Left lung (tissue), 4 donors: ENCODE measurements at regions not wholly inside any gene's neighbourhood (a gene's known extent, or its start where the extent isn't known, plus 50 kb on each side); places are given as distances from the start of the nearest gene placed in this dataset.

Experiments
- ATAC-seq: fragments of 200-7000 bp; cut with Tn5 transposase; one replicate; pipeline ENCODE4 v1.9.1; 2020; ENCODE audit warnings: moderate library complexity
- DNase-seq, 4 donors: peaks; one replicate each; pipeline ENCODE4 v3.0.0-alpha.2; 2013 to 2020
- H3K27ac ChIP-seq, 2 donors: fragments of 200-600 bp; sonication (generic) in 1 of 2; one replicate each; pipeline versions ENCODE4 v1.5.0 to v1.8.0; 2020 to 2021
- H3K27me3 ChIP-seq, 2 donors: fragments of 200-600 bp; sonication (generic) in 1 of 2; one replicate each; pipeline versions ENCODE4 v1.5.0 to v1.8.0; 2020 to 2021
- H3K36me3 ChIP-seq, 2 donors: fragments of 200-600 bp; sonication (generic) in 1 of 2; one replicate each; pipeline versions ENCODE4 v1.5.0 to v1.8.0; 2020 to 2021
- H3K4me1 ChIP-seq, 2 donors: fragments of 200-600 bp; one replicate each; pipeline ENCODE4 v1.8.0; 2021
- H3K4me3 ChIP-seq, 2 donors: fragments of 200-600 bp; sonication (generic) in 1 of 2; one replicate each; pipeline versions ENCODE4 v1.5.0 to v1.8.0; 2020 to 2021; ENCODE audit warnings: mild to moderate bottlenecking in 1 of 2
- H3K9me3 ChIP-seq, 2 donors: fragments of 200-600 bp; sonication (generic) in 1 of 2; one replicate each; pipeline versions ENCODE4 v1.5.0 to v1.8.0; 2020 to 2021
- CTCF ChIP-seq, 2 donors: fragments of 200-600 bp; sonication (generic) in 1 of 2; IDR thresholded peaks; one replicate each; pipeline versions ENCODE4 v1.5.0 to v1.8.0; 2021; ENCODE audit warnings: antibody characterized with exemption in 2 of 2
- intact Hi-C, 2 donors: fragments of 100-400 bp; cut with DNase I; formaldehyde crosslinking; loops; one replicate each; pipeline versions ENCODE4 v1.11.2 to v1.14.2; 2022
- donor health status: DM: no; HTN: yes; CAD: no.
- donor health status: DM: no; HTN: no; CAD: no.

DNA sequence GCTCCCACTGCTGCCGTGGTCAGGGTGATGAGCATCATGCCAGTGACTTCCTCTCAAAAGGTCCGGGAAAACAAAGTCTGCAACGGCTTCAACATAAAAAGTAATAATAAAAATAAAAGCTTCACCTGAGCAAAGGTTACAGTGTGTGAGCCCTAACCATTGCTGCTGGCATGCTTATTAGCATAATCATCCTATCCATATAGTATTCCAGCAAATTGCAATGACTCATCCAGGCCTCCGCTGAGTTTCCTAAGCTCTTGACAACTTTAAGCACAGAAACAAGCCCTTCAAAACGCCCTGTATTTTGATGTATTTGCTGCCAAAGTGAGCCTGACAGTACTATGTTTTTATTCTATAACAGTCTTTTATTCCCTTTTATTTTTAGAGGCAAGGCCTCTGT lies 100.5 kb downstream of the AASDH start:
- Histone ChIP-seq H3K4me3 (no peak overlapping the region), H3K27ac (no peak overlapping the region), H3K27me3 (no peaks in the 10 kb centered on the region), H3K4me1 (no peaks in the 10 kb centered on the region), H3K36me3 (no peaks in the 10 kb centered on the region), H3K9me3 (no peaks in the 10 kb centered on the region)
- no peak for TF ChIP-seq CTCF (IDR thresholded peaks at IDR 0.05)
- ATAC-seq: no peak
- intact Hi-C loops: no loop called here
- no peak for DNase-seq

GRCh38 chr4:56283375-56283774 lies 103.9 kb downstream of the AASDH start:
- intact Hi-C loops: no loop called here
- no peaks in the 10 kb centered on the region for H3K36me3 ChIP-seq
- no peaks in the 10 kb centered on the region for H3K9me3 ChIP-seq
- no peaks in the 10 kb centered on the region for H3K27me3 ChIP-seq
- H3K4me3 ChIP-seq: no peak overlapping the region
- DNase-seq (no peak), ATAC-seq (no peak)
- no peaks in the 10 kb centered on the region for H3K4me1 ChIP-seq
- H3K27ac ChIP-seq: no peak overlapping the region
- no peak for TF ChIP-seq CTCF (IDR thresholded peaks at IDR 0.05)

- intact Hi-C loops: no loop called here
- Histone ChIP-seq H3K27me3 (no peaks in the 10 kb centered on the region), H3K4me1 (no peaks in the 10 kb centered on the region), H3K4me3 (no peak overlapping the region), H3K9me3 (no peaks in the 10 kb centered on the region), H3K27ac (no peak overlapping the region), H3K36me3 (no peaks in the 10 kb centered on the region)
- TF ChIP-seq CTCF (IDR thresholded peaks at IDR 0.05): no peak
- ATAC-seq: no peak
- DNase-seq: no peak
Observed at GRCh38 chr4:56282004-56282403, 105.3 kb downstream of the AASDH start.

DNA sequence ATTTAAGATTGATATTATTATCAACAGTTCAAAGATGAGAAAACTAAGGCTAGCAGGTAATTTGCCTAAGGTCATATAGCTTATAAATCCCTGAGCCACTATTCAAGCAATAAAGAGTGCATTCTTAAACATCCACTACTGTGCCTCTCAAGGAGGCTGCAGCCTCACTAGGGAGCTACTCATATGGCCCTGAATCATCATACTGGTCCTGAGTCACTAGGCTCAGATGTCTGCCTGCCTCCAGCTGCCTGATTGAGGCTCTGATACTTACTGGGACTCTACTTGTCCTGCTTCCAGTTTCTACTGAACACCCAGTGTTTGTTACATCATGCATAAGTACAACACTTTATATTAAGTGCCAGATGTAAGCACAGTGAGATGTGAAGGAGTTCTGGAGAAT lies 110.7 kb downstream of the AASDH start:
- no peak for ATAC-seq
- intact Hi-C loops: no loop called here
- H3K27ac ChIP-seq: no peak overlapping the region

GRCh38 chr4:56273391-56273790 lies 113.9 kb downstream of the AASDH start:
- Histone ChIP-seq H3K4me3 (no peak overlapping the region), H3K4me1 (no peaks in the 10 kb centered on the region), H3K27ac (no peak overlapping the region), H3K27me3 (no peaks in the 10 kb centered on the region), H3K36me3 (no peaks in the 10 kb centered on the region), H3K9me3 (no peaks in the 10 kb centered on the region)
- TF ChIP-seq CTCF (IDR thresholded peaks at IDR 0.05): no peak
- DNase-seq (no peak), ATAC-seq (no peak)
- intact Hi-C loops: no loop called here

More for the DNA sequence above, 110.7 kb downstream of the AASDH start:
- DNase-seq: no peak
- no peak for TF ChIP-seq CTCF (IDR thresholded peaks at IDR 0.05)
- Histone ChIP-seq H3K4me1 (no peaks in the 10 kb centered on the region), H3K36me3 (no peaks in the 10 kb centered on the region), H3K4me3 (no peak overlapping the region), H3K9me3 (no peaks in the 10 kb centered on the region), H3K27me3 (no peaks in the 10 kb centered on the region)
